Upper lobe of right lung (tissue), 1 donor: ENCODE measurements at regions not wholly inside any gene's neighbourhood (a gene's known extent, or its start where the extent isn't known, plus 50 kb on each side); places are given as distances from the start of the nearest gene placed in this dataset.
A peak's percentile ranks its signal among the peaks of the same experiment; 100 is the strongest.
"Not testable (repeated sequence)": the region's sequence is repeated elsewhere in the genome, so short reads cannot be mapped to it uniquely, and the experiment has no call there.

Experiments
- ATAC-seq: fragments of 200-7000 bp; cut with Tn5 transposase; one replicate; pipeline ENCODE4 v1.9.1; 2020; ENCODE audit warnings: mild to moderate bottlenecking, moderate library complexity
- DNase-seq: peaks from one replicate; pipeline ENCODE4 v3.0.0-alpha.2; 2020
- H3K27ac ChIP-seq: fragments of 200-600 bp; one replicate; pipeline ENCODE4 v1.8.0; 2022
- H3K27me3 ChIP-seq: fragments of 200-600 bp; one replicate; pipeline ENCODE4 v1.8.0; 2022; ENCODE audit warnings: mild to moderate bottlenecking
- H3K36me3 ChIP-seq: fragments of 200-600 bp; one replicate; pipeline ENCODE4 v1.8.0; 2022
- H3K4me1 ChIP-seq: fragments of 200-600 bp; one replicate; pipeline ENCODE4 v1.8.0; 2022
- H3K4me3 ChIP-seq: fragments of 200-600 bp; one replicate; pipeline ENCODE4 v1.8.0; 2022; ENCODE audit warnings: mild to moderate bottlenecking
- H3K9me3 ChIP-seq: fragments of 200-600 bp; one replicate; pipeline ENCODE4 v1.8.0; 2022
- intact Hi-C: fragments of 100-400 bp; cut with DNase I; formaldehyde crosslinking; loops from one replicate; pipeline ENCODE4 v1.11.0; 2022
- donor health status: DM: no; HTN: yes; CAD: no; lungs with severe emphysema.

GRCh38 chr16:33657717-33658116 lies 198.3 kb downstream of the TP53TG3F start:
- intact Hi-C loops, H3K4me3 ChIP-seq, H3K27ac ChIP-seq, DNase-seq, H3K27me3 ChIP-seq, H3K36me3 ChIP-seq, H3K9me3 ChIP-seq, H3K4me1 ChIP-seq, ATAC-seq: not testable (repeated sequence)

- H3K36me3 ChIP-seq, H3K4me3 ChIP-seq, H3K9me3 ChIP-seq, ATAC-seq, H3K4me1 ChIP-seq, intact Hi-C loops, H3K27me3 ChIP-seq, H3K27ac ChIP-seq, DNase-seq: not testable (repeated sequence)
Measured at GRCh38 chr16:33680791-33681190, 221.4 kb downstream of the TP53TG3F start.

DNA sequence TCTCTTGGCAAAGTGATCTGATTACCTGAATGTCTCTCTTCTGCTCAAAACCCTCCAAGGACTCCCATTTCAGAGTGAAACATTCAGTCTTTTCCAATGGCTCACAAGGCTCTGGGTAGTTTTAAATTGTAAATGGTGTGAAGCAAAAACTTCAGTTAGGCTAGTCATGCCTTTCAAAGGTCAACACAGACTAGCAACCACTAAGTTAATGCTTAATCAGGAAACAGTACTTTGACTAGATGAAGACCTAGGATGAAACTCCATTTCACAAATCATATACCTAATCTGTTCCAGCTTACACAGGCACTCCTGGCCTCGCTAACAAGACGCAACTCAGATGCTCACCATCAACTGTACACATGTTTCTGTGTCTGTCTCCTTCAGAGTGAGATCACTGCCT lies 240.9 kb downstream of the TP53TG3F start:
- H3K36me3 ChIP-seq = not testable (repeated sequence)

GRCh38 chr16:33706845-33707590 lies 247.6 kb downstream of the TP53TG3F start:
- H3K27me3 ChIP-seq, DNase-seq, H3K27ac ChIP-seq, H3K36me3 ChIP-seq, intact Hi-C loops, H3K4me1 ChIP-seq, H3K4me3 ChIP-seq, H3K9me3 ChIP-seq: not testable (repeated sequence)
- ATAC-seq = peak; percentile 47

More for the DNA sequence above, 240.9 kb downstream of the TP53TG3F start:
- intact Hi-C loops, H3K4me1 ChIP-seq, H3K4me3 ChIP-seq, H3K27ac ChIP-seq, H3K27me3 ChIP-seq, ATAC-seq, DNase-seq, H3K9me3 ChIP-seq: not testable (repeated sequence)

- H3K4me1 ChIP-seq, H3K9me3 ChIP-seq, H3K27me3 ChIP-seq, H3K36me3 ChIP-seq, intact Hi-C loops, H3K27ac ChIP-seq, DNase-seq, H3K4me3 ChIP-seq, ATAC-seq: not testable (repeated sequence)
Measured at GRCh38 chr16:33707591-33707934, 248.2 kb downstream of the TP53TG3F start.

GRCh38 chr16:33709856-33710695 lies 250.7 kb downstream of the TP53TG3F start:
- H3K36me3 ChIP-seq, DNase-seq, ATAC-seq, intact Hi-C loops, H3K9me3 ChIP-seq, H3K4me3 ChIP-seq, H3K4me1 ChIP-seq, H3K27ac ChIP-seq, H3K27me3 ChIP-seq: not testable (repeated sequence)

- intact Hi-C loops, DNase-seq, H3K9me3 ChIP-seq, H3K4me1 ChIP-seq, H3K4me3 ChIP-seq, ATAC-seq, H3K27ac ChIP-seq, H3K36me3 ChIP-seq, H3K27me3 ChIP-seq: not testable (repeated sequence)
Measured at GRCh38 chr16:33710696-33711087, 251.3 kb downstream of the TP53TG3F start.

DNA sequence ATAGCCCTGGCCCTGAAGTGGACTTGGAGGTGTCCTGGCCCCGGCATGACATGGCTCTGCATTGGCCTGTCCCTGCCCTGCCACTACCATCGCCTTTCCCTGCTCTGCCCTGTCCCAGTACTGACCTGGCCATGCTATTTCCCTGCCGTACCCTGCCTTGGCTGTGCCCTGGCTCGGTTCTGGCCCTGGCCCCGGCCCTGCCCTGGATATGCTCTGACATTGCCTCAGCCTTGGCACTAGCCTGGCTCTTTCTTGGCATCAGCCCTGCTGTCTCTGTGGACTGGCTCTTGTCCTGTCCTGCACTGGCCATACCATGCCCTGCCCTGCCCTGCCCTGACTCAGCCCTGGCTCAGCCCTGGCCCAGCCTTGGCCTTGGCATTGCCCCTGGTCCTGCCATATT lies 252.2 kb downstream of the TP53TG3F start:
- H3K27me3 ChIP-seq, H3K27ac ChIP-seq, ATAC-seq, H3K4me1 ChIP-seq, H3K4me3 ChIP-seq, H3K36me3 ChIP-seq, intact Hi-C loops, H3K9me3 ChIP-seq: not testable (repeated sequence)
- peak; percentile 53 for DNase-seq

DNA sequence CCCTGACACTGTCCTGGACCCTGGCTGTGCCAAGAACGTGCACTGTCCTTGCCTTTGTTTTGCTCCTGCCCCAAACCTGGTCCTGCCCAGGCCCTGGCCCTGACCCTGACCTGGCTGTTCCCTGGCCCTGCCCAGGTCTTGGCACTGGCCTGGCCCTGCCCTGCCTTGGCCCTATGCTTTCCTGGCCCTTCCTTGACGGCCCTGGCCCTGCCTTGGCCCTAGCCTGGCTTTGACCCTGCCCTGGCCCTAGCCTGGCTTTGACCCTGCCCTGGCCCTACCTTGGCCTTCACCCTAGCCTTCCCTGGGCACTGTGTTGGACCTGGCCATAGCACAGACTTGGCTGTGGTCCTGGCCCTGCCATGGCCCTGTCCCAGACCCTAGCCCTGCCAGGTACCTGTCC lies 252.9 kb downstream of the TP53TG3F start:
- H3K4me3 ChIP-seq, H3K27me3 ChIP-seq, intact Hi-C loops, ATAC-seq, H3K9me3 ChIP-seq, H3K4me1 ChIP-seq, H3K36me3 ChIP-seq, H3K27ac ChIP-seq: not testable (repeated sequence)
- DNase-seq = peak; percentile 25

DNA sequence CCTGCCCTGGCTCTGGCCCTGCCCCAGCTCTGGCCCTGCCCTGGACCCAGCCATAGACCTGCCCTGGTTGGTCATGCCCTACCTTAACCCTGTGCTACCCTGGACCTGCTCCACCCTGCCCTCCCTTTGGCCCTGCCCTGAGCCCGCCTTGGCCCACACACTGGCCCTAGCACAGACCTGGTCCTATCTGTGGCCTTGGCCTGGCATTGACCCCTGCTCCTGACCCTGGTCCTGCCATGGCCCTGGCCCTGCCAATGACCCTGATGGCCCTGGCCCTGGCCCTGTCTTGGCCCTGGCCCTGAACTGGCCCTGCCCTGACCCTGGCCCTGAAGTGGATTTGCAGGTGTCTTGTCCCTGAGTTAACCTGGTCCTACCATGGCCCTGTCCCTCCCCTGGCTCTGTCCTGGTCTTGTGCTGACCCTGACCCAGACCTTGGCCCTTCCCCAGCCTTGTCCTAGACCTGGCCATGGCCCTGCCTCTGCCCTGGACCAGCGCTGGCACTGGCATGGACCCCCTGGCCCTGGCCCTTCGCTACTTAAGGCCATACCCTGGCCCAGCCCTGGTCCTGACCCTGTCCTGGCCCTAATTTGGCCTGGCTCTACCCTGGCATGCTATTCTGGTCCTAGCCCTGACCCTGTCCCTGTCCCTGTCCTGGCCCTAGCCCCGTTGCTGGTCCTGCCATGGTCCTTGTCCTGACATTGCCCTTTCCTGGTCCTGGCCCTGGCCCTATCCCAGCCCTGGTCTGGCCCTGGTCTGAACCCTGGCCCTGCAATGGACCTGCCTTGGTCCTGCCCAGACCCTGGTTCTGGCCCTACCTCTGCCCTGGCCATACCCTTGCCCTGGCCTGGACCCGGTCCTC lies 253.7 kb downstream of the TP53TG3F start:
- intact Hi-C loops, H3K4me1 ChIP-seq, ATAC-seq, H3K9me3 ChIP-seq, DNase-seq, H3K27ac ChIP-seq, H3K27me3 ChIP-seq, H3K4me3 ChIP-seq, H3K36me3 ChIP-seq: not testable (repeated sequence)

GRCh38 chr16:33713710-33714538 lies 254.5 kb downstream of the TP53TG3F start:
- H3K9me3 ChIP-seq, H3K36me3 ChIP-seq, intact Hi-C loops, DNase-seq, ATAC-seq, H3K4me3 ChIP-seq, H3K4me1 ChIP-seq, H3K27me3 ChIP-seq, H3K27ac ChIP-seq: not testable (repeated sequence)

DNA sequence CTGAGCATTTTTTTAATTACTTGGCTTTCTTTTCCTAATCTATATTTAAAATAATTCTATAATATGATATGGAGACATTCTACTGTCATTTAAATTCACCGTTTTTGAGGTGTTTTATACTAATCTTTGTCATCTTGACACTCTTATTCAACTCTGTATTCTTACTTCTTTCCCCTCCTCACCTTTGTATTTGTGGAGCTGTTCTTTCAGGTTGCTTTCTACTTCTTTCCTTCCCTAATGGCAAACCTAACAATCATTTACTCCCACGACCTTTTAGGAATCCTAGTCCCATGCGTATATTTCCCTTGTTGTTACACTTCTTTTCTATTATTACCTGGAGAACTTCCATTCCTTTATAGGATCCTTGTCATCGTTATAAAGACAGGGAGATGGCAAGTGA lies 271.8 kb downstream of the TP53TG3F start:
- H3K4me3 ChIP-seq, intact Hi-C loops, H3K27me3 ChIP-seq, DNase-seq, H3K27ac ChIP-seq, H3K4me1 ChIP-seq, H3K36me3 ChIP-seq, H3K9me3 ChIP-seq, ATAC-seq: not testable (repeated sequence)

DNA sequence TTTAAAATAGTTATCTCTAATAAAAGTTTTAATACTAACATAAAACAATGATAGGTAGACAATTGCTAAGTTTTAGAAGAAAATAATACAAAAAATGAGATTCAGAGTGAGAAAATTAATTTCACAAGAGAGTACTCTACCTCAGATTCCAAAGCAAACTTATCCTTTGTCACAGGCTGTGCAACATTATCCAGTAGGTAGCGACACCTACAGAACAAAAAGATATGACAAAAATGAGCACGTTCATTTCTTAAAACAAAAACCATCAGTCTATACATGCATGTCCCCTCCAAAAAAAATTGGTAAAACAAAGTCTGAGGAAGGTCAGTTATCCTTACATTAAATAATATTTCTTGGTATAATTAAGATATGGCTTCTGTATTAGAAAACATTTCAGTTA lies 275.2 kb downstream of the TP53TG3F start:
- H3K36me3 ChIP-seq, H3K4me3 ChIP-seq, DNase-seq, intact Hi-C loops, H3K27me3 ChIP-seq, H3K27ac ChIP-seq, H3K9me3 ChIP-seq, ATAC-seq, H3K4me1 ChIP-seq: not testable (repeated sequence)
